ENCODE measurements at regions not wholly inside any gene's neighbourhood (a gene's known extent, or its start where the extent isn't known, plus 50 kb on each side); places are given as distances from the start of the nearest gene placed in this dataset.
"Not testable (repeated sequence)": the region's sequence is repeated elsewhere in the genome, so short reads cannot be mapped to it uniquely, and the experiment has no call there.

- not testable (repeated sequence) for DNase-seq
Measured at GRCh38 chr13:64476041-64476568, 2754.0 kb downstream of the PCDH9 start.

GRCh38 chr13:64471916-64472315, 2758.2 kb downstream of the PCDH9 start:
- no peak for DNase-seq

GRCh38 chr13:64470751-64471150, 2759.4 kb downstream of the PCDH9 start:
- DNase-seq = no peak

GRCh38 chr13:64459778-64460177, 2770.4 kb downstream of the PCDH9 start:
- DNase-seq = no peak

GRCh38 chr13:64457976-64458375, 2772.2 kb downstream of the PCDH9 start:
- no peak for DNase-seq

GRCh38 chr13:64455124-64455523, 2775.0 kb downstream of the PCDH9 start:
- DNase-seq = no peak

- DNase-seq = no peak
Measured at GRCh38 chr13:64453831-64454230, 2776.3 kb downstream of the PCDH9 start.

GRCh38 chr13:64446372-64446771, 2783.8 kb downstream of the PCDH9 start:
- DNase-seq = no peak

- no peak for DNase-seq
Measured at GRCh38 chr13:64441740-64442139, 2788.4 kb downstream of the PCDH9 start.

GRCh38 chr13:64438084-64438483, 2792.1 kb downstream of the PCDH9 start:
- no peak for DNase-seq

- DNase-seq = no peak
Measured at GRCh38 chr13:64429691-64430090, 2800.4 kb downstream of the PCDH9 start.

- no peak for DNase-seq
Measured at GRCh38 chr13:64428196-64428595, 2801.9 kb downstream of the PCDH9 start.

GRCh38 chr13:64423467-64423866, 2806.7 kb downstream of the PCDH9 start:
- no peak for DNase-seq

GRCh38 chr13:64420181-64420580, 2810.0 kb downstream of the PCDH9 start:
- no peak for DNase-seq

GRCh38 chr13:64417581-64417980, 2812.6 kb downstream of the PCDH9 start:
- no peak for DNase-seq

GRCh38 chr13:64414381-64414780, 2815.8 kb downstream of the PCDH9 start:
- no peak for DNase-seq

GRCh38 chr13:64413529-64413928, 2816.6 kb downstream of the PCDH9 start:
- DNase-seq = no peak

GRCh38 chr13:64410276-64411053, 2819.7 kb downstream of the PCDH9 start:
- DNase-seq = no peak

- DNase-seq = no peak
Measured at GRCh38 chr13:64397701-64398100, 2832.4 kb downstream of the PCDH9 start.

GRCh38 chr13:64377606-64378005, 2852.5 kb downstream of the PCDH9 start:
- no peak for DNase-seq

GRCh38 chr13:64371461-64371860, 2858.7 kb downstream of the PCDH9 start:
- no peak for DNase-seq

- no peak for DNase-seq
Measured at GRCh38 chr13:64371045-64371444, 2859.1 kb downstream of the PCDH9 start.

GRCh38 chr13:64369121-64369520, 2861.0 kb downstream of the PCDH9 start:
- no peak for DNase-seq

- DNase-seq = no peak
Measured at GRCh38 chr13:64362564-64362963, 2867.6 kb downstream of the PCDH9 start.

GRCh38 chr13:64347664-64348063, 2882.5 kb downstream of the PCDH9 start:
- DNase-seq = no peak

Data from activated T-cell treated with anti-CD3 and anti-CD28 coated beads, Interleukin-2, amount 50 U/mL, for 48 hours (primary cell).